ENCODE measurements at regions not wholly inside any gene's neighbourhood (a gene's known extent, or its start where the extent isn't known, plus 50 kb on each side); places are given as distances from the start of the nearest gene placed in this dataset.

DNA sequence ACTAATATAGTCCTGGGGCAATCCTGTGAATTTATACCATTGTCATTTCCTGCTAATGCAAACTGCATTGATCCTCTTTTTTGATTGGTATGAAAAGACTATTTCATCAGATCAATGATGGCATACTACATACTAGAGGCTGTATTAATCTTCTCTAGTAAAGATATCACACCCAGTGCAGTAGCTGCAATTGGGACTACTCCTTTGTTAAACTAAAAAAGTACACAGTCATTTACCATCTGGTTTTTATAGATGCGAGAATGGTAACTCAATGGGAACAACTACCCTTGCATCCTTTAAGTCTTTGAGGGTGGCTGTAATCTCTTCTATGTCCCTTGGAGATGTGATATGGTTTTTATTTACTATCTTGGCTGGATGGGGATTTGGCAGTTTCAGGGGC lies 80.2 kb upstream of the STK38L start:
- BruUV-seq (replicated peaks), result no TSS peak

More for the DNA sequence above, 80.2 kb upstream of the STK38L start:
- dilution Hi-C loops (cut with MboI; ENCODE audit: extremely low pct_ligation_motif_present, low sequenced_read_pairs), result no loop called here
- CTCF ChIA-PET, result interaction anchor here (0.9 to 2.8 kb wide), 3 partner anchors 12 to 148 kb away, joined by 3 to 8 read pairs (median 3); no protein-coding TSS in a partner anchor
- Histone ChIP-seq H3K27me3 (ENCODE audit: control insufficient read depth in 2 of 2, insufficient read depth in 2 of 2, low read length in 2 of 2) (no peaks in the 10 kb centered on the region), H3K4me3 (replicated peaks in 1 of 3; ENCODE audit: insufficient read depth in 1 of 3, low read depth in 1 of 3, low read length in 3 of 3) (no peak overlapping the region), H3K9ac (replicated peaks; ENCODE audit: extremely low read depth, insufficient read depth, low read length) (no peak overlapping the region), H2AFZ (ENCODE audit: low read depth, low read length) (no peak overlapping the region), H3K27ac (ENCODE audit: insufficient read depth, low read depth, low read length) (no peak overlapping the region), H4K20me1 (replicated peaks; ENCODE audit: control insufficient read depth, extremely low read depth, insufficient read depth, low read length) (no peaks in the 10 kb centered on the region), H3K36me3 (ENCODE audit: control insufficient read depth in 2 of 2, extremely low read depth in 1 of 2, insufficient read depth in 2 of 2, low read length in 2 of 2) (no peaks in the 10 kb centered on the region), H3K4me2 (ENCODE audit: insufficient read depth, low read length) (no peak overlapping the region), H3K9me1 (replicated peaks; ENCODE audit: control insufficient read depth, extremely low read depth, insufficient read depth, low read length) (no peaks in the 10 kb centered on the region), H3K79me2 (ENCODE audit: control insufficient read depth, insufficient read depth, low read length) (no peaks in the 10 kb centered on the region), H3K9me3 (replicated peaks; ENCODE audit: control insufficient read depth, insufficient read depth, low read length) (no peaks in the 10 kb centered on the region), H3K4me1 (ENCODE audit: control insufficient read depth, extremely low read depth, insufficient read depth, low read length) (peaks cover 24% of the 10 kb centered on the region)
- DNase-seq (ENCODE audit: low read depth, low spot score) (no peak), FAIRE-seq (no peak)
- POLR2A ChIA-PET, result no interaction called here
- intact Hi-C loops (cut with micrococcal nuclease), result no loop called here
- TF ChIP-seq JUN (IDR thresholded peaks at IDR 0.05; ENCODE audit: borderline replicate concordance, insufficient read depth, insufficient read length, low read depth) (no peak), MYC (IDR thresholded peaks at IDR 0.05; ENCODE audit: low read depth, low read length) (no peak), FOS (IDR thresholded peaks at IDR 0.05; ENCODE audit: borderline replicate concordance, insufficient read depth, low read length) (no peak), EZH2 (IDR thresholded peaks at IDR 0.05; ENCODE audit: borderline replicate concordance, low read depth, low read length, severe bottlenecking) (no peak), POLR2AphosphoS5 (IDR thresholded peaks at IDR 0.05; ENCODE audit: insufficient read depth, low read depth, low read length) (no peak), GATA2 (IDR thresholded peaks at IDR 0.05; ENCODE audit: insufficient read depth, insufficient read length, low read depth, low read length) (no peak), MAX (IDR thresholded peaks at IDR 0.05; ENCODE audit: insufficient read depth, insufficient read length) (no peak), CTCF (IDR thresholded peaks at IDR 0.05; ENCODE audit: extremely low read depth in 1 of 2, insufficient read depth in 1 of 2, low read depth in 1 of 2, low read length in 2 of 2) (no peak), POLR2A (IDR thresholded peaks at IDR 0.05; ENCODE audit: low read depth, low read length) (no peak)

All from endothelial cell of umbilical vein (primary cell).